Brain microvascular endothelial cell (primary cell): ENCODE measurements at regions not wholly inside any gene's neighbourhood (a gene's known extent, or its start where the extent isn't known, plus 50 kb on each side); places are given as distances from the start of the nearest gene placed in this dataset.

Experiments used
- DNase-seq: peaks from one replicate; pipeline ENCODE4 v3.0.0-alpha.2; 2020
- H3K27ac ChIP-seq: fragments of 250-450 bp; sonication (Bioruptor Pico); 2 replicates; pipeline ENCODE4 v1.5.1; 2020; ENCODE audit warnings: mild to moderate bottlenecking, moderate library complexity
- H3K27me3 ChIP-seq: fragments of 250-450 bp; sonication (Bioruptor Pico); replicated peaks from 2 replicates; pipeline ENCODE4 v1.5.1; 2020; ENCODE audit warnings: mild to moderate bottlenecking
- H3K36me3 ChIP-seq: fragments of 250-450 bp; sonication (Bioruptor Pico); replicated peaks from 2 replicates; pipeline ENCODE4 v1.5.1; 2020; ENCODE audit warnings: mild to moderate bottlenecking
- H3K4me3 ChIP-seq: 2 replicates; pipeline ENCODE4 v1.5.1; 2011; ENCODE audit warnings: low read depth, mild to moderate bottlenecking, control low read depth, low read length, moderate library complexity
- CTCF ChIP-seq: IDR thresholded peaks from 2 replicates; pipeline ENCODE4 v1.5.1; 2011; ENCODE audit warnings: low read depth, mild to moderate bottlenecking, moderate library complexity, low read length, control low read depth, inconsistent platforms; ENCODE audit errors: missing control alignments
- in situ Hi-C: cut with HindIII; loops from 2 replicates; pipeline ENCODE4 v1.10.0; 2017; ENCODE audit warnings: low sequenced_read_pairs, low pct_ligation_motif_present

DNA sequence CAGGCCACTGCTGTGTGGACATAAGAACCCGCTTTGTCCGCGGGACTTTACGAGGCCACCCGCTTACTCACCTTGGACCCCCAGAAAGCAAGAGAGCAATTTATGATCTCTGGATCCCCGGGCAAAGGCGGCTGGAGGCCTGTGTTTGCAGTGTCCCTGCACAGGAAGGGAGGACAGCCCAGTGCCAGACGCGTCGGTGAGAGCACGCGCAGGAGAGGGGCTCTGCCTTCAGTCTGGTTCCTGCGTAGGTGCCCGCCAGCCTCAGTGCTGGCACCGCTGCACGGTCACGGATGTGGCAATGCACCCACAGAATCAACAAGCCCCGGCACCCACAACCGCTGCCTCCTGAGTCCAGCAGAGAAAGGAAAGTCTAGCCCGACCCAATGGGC lies 248.4 kb downstream of the C16orf95 start:
- TF ChIP-seq CTCF: no peak
- Histone ChIP-seq H3K27ac (no peak overlapping the region), H3K36me3 (no peaks in the 10 kb centered on the region), H3K4me3 (no peak overlapping the region), H3K27me3 (no peaks in the 10 kb centered on the region)
- no peak for DNase-seq
- in situ Hi-C loops: no loop called here

- no peak overlapping the region for H3K4me3 ChIP-seq
- H3K36me3 ChIP-seq: no peaks in the 10 kb centered on the region
- no peaks in the 10 kb centered on the region for H3K27me3 ChIP-seq
- in situ Hi-C loops: no loop called here
- no peak for DNase-seq
- H3K27ac ChIP-seq: no peak overlapping the region
- no peak for TF ChIP-seq CTCF
These were observed 246.5 kb downstream of the C16orf95 start for GRCh38 chr16:87070657-87071056.

GRCh38 chr16:87072101-87072500 lies 245.1 kb downstream of the C16orf95 start:
- no peak overlapping the region for H3K27ac ChIP-seq
- in situ Hi-C loops: no loop called here
- H3K4me3 ChIP-seq: no peak overlapping the region
- TF ChIP-seq CTCF: no peak
- no peaks in the 10 kb centered on the region for H3K27me3 ChIP-seq
- no peaks in the 10 kb centered on the region for H3K36me3 ChIP-seq
- DNase-seq: no peak

DNA sequence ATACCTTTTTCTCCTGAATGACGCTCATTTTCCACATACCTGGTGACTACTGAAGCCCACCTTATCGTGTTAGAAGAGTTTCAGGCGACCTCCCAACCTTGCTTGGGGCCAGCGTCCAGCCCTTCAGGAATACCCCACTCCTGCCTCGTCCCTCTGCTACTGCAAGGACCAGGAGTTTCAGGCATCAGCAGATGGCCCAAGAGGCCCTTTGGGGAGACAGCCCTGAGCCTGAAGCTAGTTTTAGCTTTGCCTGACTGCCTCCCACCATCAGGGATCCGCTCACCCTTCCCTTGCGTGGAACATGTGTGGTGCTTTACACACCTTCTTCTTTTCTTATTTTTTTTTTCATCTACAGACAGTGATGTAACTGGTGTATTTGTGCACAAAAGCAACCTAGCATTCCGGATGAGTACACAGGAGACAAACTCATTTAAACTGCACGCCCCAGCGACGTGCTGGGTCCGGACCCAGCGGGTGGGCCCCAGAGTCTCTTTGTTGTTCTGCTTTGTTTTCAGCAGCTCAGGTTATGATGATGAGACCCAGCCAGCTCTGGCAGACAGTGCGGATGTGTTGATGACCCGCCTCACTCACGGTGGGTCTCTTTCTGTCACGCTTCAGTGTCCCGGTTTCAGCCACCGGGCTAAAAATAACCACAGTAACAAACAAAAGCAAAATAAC lies 242.4 kb downstream of the C16orf95 start:
- in situ Hi-C loops: no loop called here
- DNase-seq: no peak
- no peak for TF ChIP-seq CTCF
- no peak overlapping the region for H3K27ac ChIP-seq
- no peaks in the 10 kb centered on the region for H3K27me3 ChIP-seq
- no peak overlapping the region for H3K4me3 ChIP-seq
- H3K36me3 ChIP-seq: no peaks in the 10 kb centered on the region

DNA sequence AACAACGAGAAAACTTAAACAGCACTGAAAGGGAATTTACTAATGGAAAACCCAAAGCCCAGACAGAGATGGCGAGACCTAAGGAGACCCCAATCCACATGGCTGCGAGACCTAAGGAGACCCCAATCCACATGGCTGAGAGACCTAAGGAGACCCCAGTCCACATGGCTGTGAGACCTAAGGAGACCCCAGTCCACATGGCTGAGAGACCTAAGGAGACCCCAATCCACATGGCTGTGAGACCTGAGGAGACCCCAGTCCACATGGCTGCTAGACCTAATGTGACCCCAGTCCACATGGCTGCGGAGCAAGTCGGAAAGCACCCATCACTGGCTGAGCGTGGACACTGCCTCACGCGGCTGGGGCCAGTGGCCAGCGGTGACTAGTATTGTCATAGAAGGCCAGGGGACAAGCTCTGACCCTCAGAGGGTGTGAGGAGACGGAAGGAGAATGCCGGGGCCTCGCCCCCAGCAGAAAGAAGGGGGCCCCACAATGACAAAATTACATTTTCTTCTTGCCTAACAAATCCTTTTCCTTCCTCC lies 241.8 kb downstream of the C16orf95 start:
- DNase-seq: no peak
- no peak for TF ChIP-seq CTCF
- Histone ChIP-seq H3K27me3 (no peaks in the 10 kb centered on the region), H3K4me3 (no peak overlapping the region), H3K27ac (no peak overlapping the region), H3K36me3 (no peaks in the 10 kb centered on the region)
- in situ Hi-C loops: no loop called here
